Natural killer cell (primary cell): ENCODE measurements at regions not wholly inside any gene's neighbourhood (a gene's known extent, or its start where the extent isn't known, plus 50 kb on each side); places are given as distances from the start of the nearest gene placed in this dataset.
A peak's percentile ranks its signal among the peaks of the same experiment; 100 is the strongest.

Experiments used
- ATAC-seq, 3 donors: fragments of 150-1000 bp in 2 of 3; fragments of 200-7000 bp in 1 of 3; cut with Tn5 transposase; 1 replicate in 1 of 3; 2 replicates in 2 of 3; pipeline ENCODE4 v1.10.0; 2021; ENCODE audit warnings: mild to moderate bottlenecking in 2 of 3, moderate library complexity in 2 of 3
- DNase-seq, 2 donors: peaks; one replicate each; pipeline versions ENCODE4 v3.0.0 to v3.0.0-alpha.2; 2013 to 2021; ENCODE audit warnings: mixed read lengths in 1 of 2
- H3K27ac ChIP-seq: one replicate; pipeline ENCODE4 v1.5.1; 2013; ENCODE audit warnings: mild to moderate bottlenecking, low read length
- H3K27me3 ChIP-seq: one replicate; pipeline ENCODE4 v1.6.1; 2013; ENCODE audit warnings: low read length; ENCODE audit not compliant: control insufficient read depth, insufficient read depth
- H3K36me3 ChIP-seq: one replicate; pipeline ENCODE4 v1.6.1; 2013; ENCODE audit warnings: low read length; ENCODE audit not compliant: control insufficient read depth, insufficient read depth
- H3K4me1 ChIP-seq: one replicate; pipeline ENCODE4 v1.6.1; 2013; ENCODE audit warnings: low read length; ENCODE audit not compliant: control insufficient read depth, insufficient read depth
- H3K4me3 ChIP-seq: one replicate; pipeline ENCODE4 v1.5.1; 2013; ENCODE audit warnings: low read length
- H3K9me3 ChIP-seq: one replicate; pipeline ENCODE4 v1.6.1; 2013; ENCODE audit warnings: low read length; ENCODE audit not compliant: control insufficient read depth, insufficient read depth
- H3K27ac Mint-ChIP-seq, 2 donors: one replicate each; pipeline ENCODE4 v1.8.0; 2022; ENCODE audit warnings: mild to moderate bottlenecking in 2 of 2, mixed read lengths in 2 of 2, moderate library complexity in 1 of 2
- H3K27me3 Mint-ChIP-seq, 2 donors: one replicate each; pipeline ENCODE4 v1.8.0; 2022; ENCODE audit warnings: low read depth in 2 of 2, mixed read lengths in 2 of 2
- H3K36me3 Mint-ChIP-seq: one replicate; pipeline ENCODE4 v1.8.0; 2022; ENCODE audit warnings: mixed read lengths
- H3K4me1 Mint-ChIP-seq, 2 donors: one replicate each; pipeline ENCODE4 v1.8.0; 2022; ENCODE audit warnings: mixed read lengths in 2 of 2
- H3K4me3 Mint-ChIP-seq: one replicate; pipeline ENCODE4 v1.8.0; 2022; ENCODE audit warnings: mild to moderate bottlenecking, moderate library complexity, mixed read lengths
- H3K9me3 Mint-ChIP-seq, 2 donors: one replicate each; pipeline ENCODE4 v1.8.0; 2022; ENCODE audit warnings: mixed read lengths in 2 of 2
- WGBS: methylation state at CpG from one replicate; pipeline ENCODE4 v1.1.7; 2013; ENCODE audit warnings: missing lambda C conversion rate; ENCODE audit not compliant: insufficient coverage; 5-methylcytosine and 5-hydroxymethylcytosine counted together
- intact Hi-C: fragments of 100-400 bp; cut with micrococcal nuclease; formaldehyde crosslinking; loops from one replicate; pipeline ENCODE4 v1.14.2; 2022
- TF ChIP-seq, protein P1 (sequence below): fragments of 200-600 bp; IDR thresholded peaks from one replicate; pipeline ENCODE4 v1.8.0; 2022; ENCODE audit warnings: antibody characterized with exemption

GRCh38 chr20:53840532-53840931, 229.9 kb downstream of the BCAS1 start:
- Histone ChIP-seq H3K4me3 (no peak overlapping the region), H3K36me3 (no peaks in the 10 kb centered on the region), H3K27ac (peak overlapping the region; percentile 69), H3K9me3 (no peaks in the 10 kb centered on the region), H3K4me1 (peaks cover 82% of the 10 kb centered on the region), H3K27me3 (no peaks in the 10 kb centered on the region)
- H3K4me1 Mint-ChIP-seq: peaks cover 65 to 71% of the 10 kb centered on the region in 2 donors
- H3K4me3 Mint-ChIP-seq: peak overlapping the region; percentile 47
- H3K9me3 Mint-ChIP-seq: peaks cover 3 to 4% of the 10 kb centered on the region in 2 donors
- H3K27me3 Mint-ChIP-seq: no peaks in the 10 kb centered on the region
- peak overlapping the region; percentile 84 to 89 for H3K27ac Mint-ChIP-seq
- intact Hi-C loops: loop anchor here (5.0 kb wide), 2 partner anchors 102 to 258 kb away; no protein-coding TSS in a partner anchor
- ATAC-seq: no peak
- no peaks in the 10 kb centered on the region for H3K36me3 Mint-ChIP-seq
- DNase-seq: no peak
- TF ChIP-seq, protein P1, sequence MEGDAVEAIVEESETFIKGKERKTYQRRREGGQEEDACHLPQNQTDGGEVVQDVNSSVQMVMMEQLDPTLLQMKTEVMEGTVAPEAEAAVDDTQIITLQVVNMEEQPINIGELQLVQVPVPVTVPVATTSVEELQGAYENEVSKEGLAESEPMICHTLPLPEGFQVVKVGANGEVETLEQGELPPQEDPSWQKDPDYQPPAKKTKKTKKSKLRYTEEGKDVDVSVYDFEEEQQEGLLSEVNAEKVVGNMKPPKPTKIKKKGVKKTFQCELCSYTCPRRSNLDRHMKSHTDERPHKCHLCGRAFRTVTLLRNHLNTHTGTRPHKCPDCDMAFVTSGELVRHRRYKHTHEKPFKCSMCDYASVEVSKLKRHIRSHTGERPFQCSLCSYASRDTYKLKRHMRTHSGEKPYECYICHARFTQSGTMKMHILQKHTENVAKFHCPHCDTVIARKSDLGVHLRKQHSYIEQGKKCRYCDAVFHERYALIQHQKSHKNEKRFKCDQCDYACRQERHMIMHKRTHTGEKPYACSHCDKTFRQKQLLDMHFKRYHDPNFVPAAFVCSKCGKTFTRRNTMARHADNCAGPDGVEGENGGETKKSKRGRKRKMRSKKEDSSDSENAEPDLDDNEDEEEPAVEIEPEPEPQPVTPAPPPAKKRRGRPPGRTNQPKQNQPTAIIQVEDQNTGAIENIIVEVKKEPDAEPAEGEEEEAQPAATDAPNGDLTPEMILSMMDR: no peak

- no peaks in the 10 kb centered on the region for H3K27me3 ChIP-seq
- Mint-ChIP-seq H3K27ac (peak overlapping the region; percentile 84 to 89), H3K4me1 (peaks cover 72% of the 10 kb centered on the region in 2 donors), H3K4me3 (peak overlapping the region; percentile 96), H3K36me3 (no peaks in the 10 kb centered on the region), H3K9me3 (peaks cover 3 to 4% of the 10 kb centered on the region in 2 donors), H3K27me3 (no peaks in the 10 kb centered on the region)
- no peaks in the 10 kb centered on the region for H3K9me3 ChIP-seq
- DNase-seq: peak; percentile 61 to 85
- intact Hi-C loops: loop anchor here (5.0 kb wide), 2 partner anchors 103 to 257 kb away; no protein-coding TSS in a partner anchor
- TF ChIP-seq, protein P1: no peak
- 2% methylated on average over 7 of the region's 8 CpGs for WGBS
- no peak overlapping the region for H3K4me3 ChIP-seq
- peak overlapping the region; percentile 69 for H3K27ac ChIP-seq
- no peaks in the 10 kb centered on the region for H3K36me3 ChIP-seq
- peaks cover 84% of the 10 kb centered on the region for H3K4me1 ChIP-seq
- ATAC-seq: peak; percentile 51 to 82 (median 74)
Measured at GRCh38 chr20:53839423-53840176, 230.8 kb downstream of the BCAS1 start.

- ATAC-seq: no peak
- 95% methylated on average over 11 of the region's 14 CpGs for WGBS
- H3K4me1 ChIP-seq: peaks cover 89% of the 10 kb centered on the region
- no peak for DNase-seq
- no peaks in the 10 kb centered on the region for H3K27me3 ChIP-seq
- Mint-ChIP-seq H3K4me3 (peak overlapping the region; percentile 96), H3K27me3 (no peaks in the 10 kb centered on the region), H3K27ac (peak overlapping the region; percentile 84 to 89), H3K4me1 (peaks cover 71 to 75% of the 10 kb centered on the region in 2 donors), H3K9me3 (peaks cover 3 to 4% of the 10 kb centered on the region in 2 donors), H3K36me3 (no peaks in the 10 kb centered on the region)
- TF ChIP-seq, protein P1: no peak
- no peaks in the 10 kb centered on the region for H3K36me3 ChIP-seq
- peak overlapping the region; percentile 69 for H3K27ac ChIP-seq
- H3K9me3 ChIP-seq: no peaks in the 10 kb centered on the region
- intact Hi-C loops: no loop called here
- H3K4me3 ChIP-seq: no peak overlapping the region
Measured at GRCh38 chr20:53838311-53838868, 232.0 kb downstream of the BCAS1 start.
